ENCODE measurements at regions not wholly inside any gene's neighbourhood (a gene's known extent, or its start where the extent isn't known, plus 50 kb on each side); places are given as distances from the start of the nearest gene placed in this dataset.
A peak's percentile ranks its signal among the peaks of the same experiment; 100 is the strongest.

- no peak for DNase-seq (ENCODE audit: low spot score)
- in situ Hi-C loops (cut with HindIII; ENCODE audit: low sequenced_read_pairs): no loop called here
Measured at GRCh38 chr21:19261731-19262376, 858.3 kb upstream of the TMPRSS15 start.

GRCh38 chr21:19266636-19267035 lies 863.1 kb upstream of the TMPRSS15 start:
- no peak for DNase-seq (ENCODE audit: low spot score)
- in situ Hi-C loops (cut with HindIII; ENCODE audit: low sequenced_read_pairs): no loop called here

- in situ Hi-C loops (cut with HindIII; ENCODE audit: low sequenced_read_pairs): no loop called here
Measured at GRCh38 chr21:19268686-19269085, 865.1 kb upstream of the TMPRSS15 start.

GRCh38 chr21:19275065-19275464 lies 871.5 kb upstream of the TMPRSS15 start:
- in situ Hi-C loops (cut with HindIII; ENCODE audit: low sequenced_read_pairs): no loop called here
- DNase-seq (ENCODE audit: low spot score): no peak

More at GRCh38 chr21:19268686-19269085, 865.1 kb upstream of the TMPRSS15 start:
- DNase-seq (ENCODE audit: low spot score): no peak

GRCh38 chr21:19276665-19277064 lies 873.1 kb upstream of the TMPRSS15 start:
- DNase-seq (ENCODE audit: low spot score): no peak
- in situ Hi-C loops (cut with HindIII; ENCODE audit: low sequenced_read_pairs): no loop called here

GRCh38 chr21:19286876-19287275 lies 883.3 kb upstream of the TMPRSS15 start:
- in situ Hi-C loops (cut with HindIII; ENCODE audit: low sequenced_read_pairs): no loop called here
- DNase-seq (ENCODE audit: low spot score): no peak

- no peak for DNase-seq (ENCODE audit: low spot score)
- in situ Hi-C loops (cut with HindIII; ENCODE audit: low sequenced_read_pairs): no loop called here
Measured at GRCh38 chr21:19290328-19290727, 886.7 kb upstream of the TMPRSS15 start.

GRCh38 chr21:19320291-19320690 lies 916.7 kb upstream of the TMPRSS15 start:
- DNase-seq (ENCODE audit: low spot score): no peak
- in situ Hi-C loops (cut with HindIII; ENCODE audit: low sequenced_read_pairs): no loop called here

- in situ Hi-C loops (cut with HindIII; ENCODE audit: low sequenced_read_pairs): no loop called here
- peak; percentile 5 for DNase-seq (ENCODE audit: low spot score)
Measured at GRCh38 chr21:19321688-19322087, 918.1 kb upstream of the TMPRSS15 start.

- no peak for DNase-seq (ENCODE audit: low spot score)
- in situ Hi-C loops (cut with HindIII; ENCODE audit: low sequenced_read_pairs): no loop called here
Measured at GRCh38 chr21:19322360-19322759, 918.8 kb upstream of the TMPRSS15 start.

- in situ Hi-C loops (cut with HindIII; ENCODE audit: low sequenced_read_pairs): no loop called here
- DNase-seq (ENCODE audit: low spot score): no peak
Measured at GRCh38 chr21:19326531-19327319, 923.1 kb upstream of the TMPRSS15 start.

- in situ Hi-C loops (cut with HindIII; ENCODE audit: low sequenced_read_pairs): no loop called here
- no peak for DNase-seq (ENCODE audit: low spot score)
Measured at GRCh38 chr21:19328954-19329353, 925.4 kb upstream of the TMPRSS15 start.

GRCh38 chr21:19340303-19340702 lies 936.7 kb upstream of the TMPRSS15 start:
- no peak for DNase-seq (ENCODE audit: low spot score)
- in situ Hi-C loops (cut with HindIII; ENCODE audit: low sequenced_read_pairs): no loop called here

GRCh38 chr21:19340954-19341353 lies 937.4 kb upstream of the TMPRSS15 start:
- in situ Hi-C loops (cut with HindIII; ENCODE audit: low sequenced_read_pairs): no loop called here

GRCh38 chr21:19343711-19344110 lies 940.1 kb upstream of the TMPRSS15 start:
- DNase-seq (ENCODE audit: low spot score): no peak
- in situ Hi-C loops (cut with HindIII; ENCODE audit: low sequenced_read_pairs): no loop called here

More at GRCh38 chr21:19340954-19341353, 937.4 kb upstream of the TMPRSS15 start:
- no peak for DNase-seq (ENCODE audit: low spot score)

- no peak for DNase-seq (ENCODE audit: low spot score)
- in situ Hi-C loops (cut with HindIII; ENCODE audit: low sequenced_read_pairs): no loop called here
Measured at GRCh38 chr21:19350286-19350685, 946.7 kb upstream of the TMPRSS15 start.

- no peak for DNase-seq (ENCODE audit: low spot score)
- in situ Hi-C loops (cut with HindIII; ENCODE audit: low sequenced_read_pairs): no loop called here
Measured at GRCh38 chr21:19353256-19353655, 949.7 kb upstream of the TMPRSS15 start.

GRCh38 chr21:19368944-19369343 lies 965.4 kb upstream of the TMPRSS15 start:
- in situ Hi-C loops (cut with HindIII; ENCODE audit: low sequenced_read_pairs): no loop called here
- no peak for DNase-seq (ENCODE audit: low spot score)

GRCh38 chr21:19392390-19392789 lies 988.8 kb upstream of the TMPRSS15 start:
- in situ Hi-C loops (cut with HindIII; ENCODE audit: low sequenced_read_pairs): no loop called here
- no peak for DNase-seq (ENCODE audit: low spot score)

- in situ Hi-C loops (cut with HindIII; ENCODE audit: low sequenced_read_pairs): no loop called here
- DNase-seq (ENCODE audit: low spot score): no peak
Measured at GRCh38 chr21:19400223-19400770, 996.7 kb upstream of the TMPRSS15 start.

All from G401 (cell line).